Lung (tissue), 11 donors: ENCODE measurements at regions not wholly inside any gene's neighbourhood (a gene's known extent, or its start where the extent isn't known, plus 50 kb on each side); places are given as distances from the start of the nearest gene placed in this dataset.

ENCODE experiments used
- ATAC-seq: fragments of 200-7000 bp; cut with Tn5 transposase; one replicate; pipeline ENCODE4 v1.9.1; 2020; ENCODE audit warnings: moderate number of reproducible peaks; ENCODE audit not compliant: insufficient read depth, low FRiP score
- DNase-seq, 3 donors: peaks; one replicate each; pipeline ENCODE4 v3.0.0-alpha.2; 2013 to 2017
- H3K27ac ChIP-seq, 2 donors: one replicate each; pipeline ENCODE4 v1.5.1; 2013; ENCODE audit warnings: mild to moderate bottlenecking in 2 of 2, moderate library complexity in 2 of 2, control low read depth in 1 of 2, inconsistent platforms in 1 of 2, low read depth in 1 of 2, low read length in 1 of 2
- H3K27me3 ChIP-seq, 3 donors: one replicate each; pipeline ENCODE4 v1.5.1; 2013; ENCODE audit warnings: low read length in 2 of 3; ENCODE audit not compliant: control insufficient read depth in 3 of 3, insufficient read depth in 3 of 3
- H3K36me3 ChIP-seq, 4 donors: one replicate each; pipeline ENCODE4 v1.5.1; 2013; ENCODE audit warnings: low read length in 4 of 4, mild to moderate bottlenecking in 1 of 4, moderate library complexity in 1 of 4; ENCODE audit not compliant: control insufficient read depth in 4 of 4, insufficient read depth in 4 of 4
- H3K4me1 ChIP-seq, 5 donors: one replicate each; pipeline ENCODE4 v1.5.1; 2013; ENCODE audit warnings: low read length in 5 of 5, mild to moderate bottlenecking in 2 of 5, moderate library complexity in 1 of 5; ENCODE audit not compliant: control insufficient read depth in 5 of 5, insufficient read depth in 5 of 5
- H3K4me3 ChIP-seq: one replicate; pipeline ENCODE4 v1.5.1; 2013; ENCODE audit warnings: mild to moderate bottlenecking, control low read depth, moderate library complexity
- H3K9ac ChIP-seq, 2 donors: one replicate each; pipeline ENCODE4 v1.5.1; 2013; ENCODE audit warnings: low read length in 2 of 2, control low read depth in 1 of 2; ENCODE audit not compliant: insufficient read depth in 1 of 2
- H3K9me3 ChIP-seq, 4 donors: one replicate each; pipeline ENCODE4 v1.5.1; 2013; ENCODE audit warnings: low read length in 3 of 4, mild to moderate bottlenecking in 1 of 4, moderate library complexity in 1 of 4; ENCODE audit not compliant: control insufficient read depth in 4 of 4, insufficient read depth in 3 of 4
- CTCF ChIP-seq: IDR thresholded peaks from 2 replicates; pipeline ENCODE4 v1.5.1; 2012; ENCODE audit warnings: mild to moderate bottlenecking; ENCODE audit errors: control extremely low read depth, extremely low read depth
- WGBS, 2 donors: extraction: QIAGEN DNeasy Blood & Tissue Kit; methylation state at CpG; one replicate each; pipeline ENCODE4 v1.1.7; 2013; 5-methylcytosine and 5-hydroxymethylcytosine counted together
- donor health status: control.
- donor health status: control.
- donor health status: Bipolar disorder and iron deficiency.
- donor health status: healthy.
- donor health status: DM: yes; HTN: yes; CAD: no.

DNA sequence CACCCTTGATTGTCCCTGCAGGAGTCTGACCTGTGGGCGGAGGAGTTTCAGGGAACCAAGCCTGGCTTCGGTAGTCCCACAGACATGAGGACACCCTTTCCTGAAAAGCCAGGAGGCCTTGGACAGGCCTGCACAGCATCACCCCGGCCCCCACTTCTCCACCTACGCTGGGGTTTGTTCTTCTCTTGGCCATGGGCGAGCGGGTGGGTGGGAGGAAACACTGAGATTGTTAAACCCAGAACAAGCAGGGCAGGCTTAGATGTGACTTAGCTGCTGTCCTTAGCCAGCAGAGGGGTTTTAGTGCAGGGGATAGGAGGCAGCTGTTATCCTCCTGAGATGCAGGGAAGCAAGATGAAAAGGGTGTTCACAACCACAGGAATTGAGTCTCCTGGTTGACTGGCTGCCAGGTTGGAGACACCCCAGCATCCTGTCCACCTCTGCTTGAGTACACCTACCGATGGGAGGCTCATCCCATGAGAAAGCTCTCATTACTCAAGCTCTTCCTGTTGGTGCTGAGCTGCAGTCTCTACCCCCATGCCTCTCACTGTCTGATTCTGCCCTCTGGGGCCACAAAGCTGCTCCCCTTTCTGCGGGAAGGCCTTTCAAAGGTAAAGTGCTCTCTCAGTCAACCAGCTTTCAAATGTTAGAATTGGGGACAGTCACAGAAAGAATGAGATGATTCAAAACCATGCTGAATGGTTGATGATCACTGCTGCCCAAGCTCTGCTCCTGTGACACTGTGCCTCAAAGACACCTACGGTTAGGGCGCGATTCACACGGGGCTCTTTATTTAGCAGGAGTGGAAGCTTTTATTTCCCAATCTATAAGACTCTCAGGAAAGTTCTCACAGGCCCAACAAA lies 86.3 kb downstream of the IRF2BPL start:
- H3K27me3 ChIP-seq = no peaks in the 10 kb centered on the region
- WGBS, 2 donors = 65 to 73% methylated on average over 12 of the region's 12 CpGs
- no peak overlapping the region for H3K4me3 ChIP-seq
- no peak for ATAC-seq
- H3K36me3 ChIP-seq = no peaks in the 10 kb centered on the region
- TF ChIP-seq CTCF = no peak
- no peak overlapping the region for H3K9ac ChIP-seq
- peaks cover 6 to 58% (median 35%) of the 10 kb centered on the region in 5 donors for H3K4me1 ChIP-seq
- H3K27ac ChIP-seq = peak overlapping the region in 1 of 2 donors; percentile 13
- no peaks in the 10 kb centered on the region for H3K9me3 ChIP-seq
- DNase-seq = peak; percentile 75 to 89 (median 84)

- DNase-seq (peak; percentile 85), ATAC-seq (no peak)
- Histone ChIP-seq H3K27ac (no peak overlapping the region), H3K9me3 (no peaks in the 10 kb centered on the region), H3K27me3 (no peaks in the 10 kb centered on the region), H3K4me1 (peaks cover 6 to 58% (median 36%) of the 10 kb centered on the region in 5 donors), H3K9ac (no peak overlapping the region), H3K4me3 (no peak overlapping the region), H3K36me3 (no peaks in the 10 kb centered on the region)
- WGBS, 2 donors = 93 to 96% methylated on average over 7 of the region's 7 CpGs
- no peak for TF ChIP-seq CTCF
Measured at GRCh38 chr14:76941544-76941943, 87.0 kb downstream of the IRF2BPL start.

DNA sequence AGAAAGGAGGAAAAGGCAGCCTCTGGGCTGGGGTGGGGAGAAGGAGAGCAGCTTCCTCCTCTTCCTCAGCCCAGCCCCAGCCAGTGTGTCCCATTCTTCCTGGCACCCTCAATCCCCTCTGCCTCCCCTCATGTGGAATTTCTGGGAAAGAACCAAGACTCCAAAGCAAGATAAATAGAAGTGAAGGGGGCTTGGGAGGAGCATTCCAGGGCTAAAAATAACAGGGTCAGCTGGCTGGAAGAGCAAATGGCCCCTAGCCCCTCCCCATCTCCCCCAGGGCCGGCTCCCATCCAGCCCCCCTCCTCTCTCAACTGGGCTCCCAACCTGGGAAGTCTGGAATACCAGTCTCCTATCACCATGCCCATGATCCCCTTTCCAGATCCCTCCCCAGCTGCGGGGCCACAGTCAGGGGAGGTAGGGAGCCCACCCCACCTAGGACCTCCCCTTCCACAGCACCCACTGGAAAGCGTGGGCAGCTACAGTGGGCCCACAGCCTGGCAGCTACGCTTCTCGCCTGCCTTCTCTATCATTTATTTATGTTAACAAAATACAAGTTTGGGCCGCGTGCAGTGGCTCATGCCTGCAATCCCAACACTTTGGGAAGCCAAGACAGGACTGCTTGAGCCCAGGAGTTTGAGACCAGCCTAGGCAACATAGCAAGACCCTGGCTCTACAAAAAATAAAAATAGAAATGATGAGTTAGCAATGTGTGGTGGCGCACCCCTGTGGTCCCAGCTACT lies 88.3 kb downstream of the IRF2BPL start:
- no peaks in the 10 kb centered on the region for H3K27me3 ChIP-seq
- H3K4me1 ChIP-seq = peaks cover 6 to 59% (median 36%) of the 10 kb centered on the region in 5 donors
- no peaks in the 10 kb centered on the region for H3K9me3 ChIP-seq
- H3K4me3 ChIP-seq = no peak overlapping the region
- DNase-seq = peak; percentile 87 to 95 (median 95)
- WGBS, 2 donors = 85 to 93% methylated on average over 8 of the region's 8 CpGs
- ATAC-seq = no peak
- H3K9ac ChIP-seq = peak overlapping the region in 1 of 2 donors; percentile 19
- TF ChIP-seq CTCF = no peak
- no peaks in the 10 kb centered on the region for H3K36me3 ChIP-seq
- no peak overlapping the region for H3K27ac ChIP-seq
